HG03066 (cell line): ENCODE measurements at regions not wholly inside any gene's neighbourhood (a gene's known extent, or its start where the extent isn't known, plus 50 kb on each side); places are given as distances from the start of the nearest gene placed in this dataset.

Source experiments
- ATAC-seq: cut with Tn5 transposase; IDR thresholded peaks from one replicate; pipeline ENCODE4 v1.9.1; 2021; ENCODE audit warnings: low read depth; ENCODE audit not compliant: unreplicated experiment

GRCh38 chr11:104546501-104546900 lies 351.8 kb downstream of the CASP12 start:
- no peak for ATAC-seq

- no peak for ATAC-seq
Observed at GRCh38 chr11:104541701-104542100, 356.6 kb downstream of the CASP12 start.

GRCh38 chr11:104538313-104538712 lies 359.9 kb downstream of the CASP12 start:
- no peak for ATAC-seq

GRCh38 chr11:104534278-104534677 lies 364.0 kb downstream of the CASP12 start:
- ATAC-seq, result no peak

GRCh38 chr11:104531894-104532293 lies 366.4 kb downstream of the CASP12 start:
- ATAC-seq, result no peak

GRCh38 chr11:104531075-104531474 lies 367.1 kb upstream of the PDGFD start:
- no peak for ATAC-seq

GRCh38 chr11:104529906-104530305 lies 366.0 kb upstream of the PDGFD start:
- ATAC-seq, result no peak

GRCh38 chr11:104529213-104529612 lies 365.3 kb upstream of the PDGFD start:
- ATAC-seq, result no peak

GRCh38 chr11:104526006-104526405 lies 362.1 kb upstream of the PDGFD start:
- ATAC-seq, result no peak

- no peak for ATAC-seq
Observed at GRCh38 chr11:104525416-104525815, 361.5 kb upstream of the PDGFD start.

- no peak for ATAC-seq
Observed at GRCh38 chr11:104524254-104524653, 360.3 kb upstream of the PDGFD start.

GRCh38 chr11:104523611-104524010 lies 359.7 kb upstream of the PDGFD start:
- no peak for ATAC-seq

GRCh38 chr11:104522650-104523049 lies 358.7 kb upstream of the PDGFD start:
- ATAC-seq, result no peak

- ATAC-seq, result no peak
Observed at GRCh38 chr11:104522123-104522522, 358.2 kb upstream of the PDGFD start.

GRCh38 chr11:104510169-104510568 lies 346.2 kb upstream of the PDGFD start:
- ATAC-seq, result no peak

GRCh38 chr11:104490182-104490581 lies 326.2 kb upstream of the PDGFD start:
- ATAC-seq, result no peak

GRCh38 chr11:104488561-104488960 lies 324.6 kb upstream of the PDGFD start:
- ATAC-seq, result no peak

- ATAC-seq, result no peak
Observed at GRCh38 chr11:104487046-104487806, 323.3 kb upstream of the PDGFD start.

- no peak for ATAC-seq
Observed at GRCh38 chr11:104484804-104485554, 321.0 kb upstream of the PDGFD start.

- ATAC-seq, result no peak
Observed at GRCh38 chr11:104476898-104477297, 313.0 kb upstream of the PDGFD start.

GRCh38 chr11:104476454-104476853 lies 312.5 kb upstream of the PDGFD start:
- ATAC-seq, result no peak

GRCh38 chr11:104467404-104467803 lies 303.5 kb upstream of the PDGFD start:
- ATAC-seq, result no peak
